ENCODE measurements at regions not wholly inside any gene's neighbourhood (a gene's known extent, or its start where the extent isn't known, plus 50 kb on each side); places are given as distances from the start of the nearest gene placed in this dataset.

GRCh38 chrX:146241902-146242301, 424.3 kb downstream of the SLITRK2 start:
- H4K20me1 ChIP-seq (ENCODE audit: insufficient read depth, low read length, poor library complexity, severe bottlenecking): no peaks in the 10 kb centered on the region

GRCh38 chrX:146243041-146243440, 425.4 kb downstream of the SLITRK2 start:
- H3K4me2 ChIP-seq (ENCODE audit: low read depth, low read length, poor library complexity, severe bottlenecking): no peak overlapping the region
- H3K9me2 ChIP-seq (replicated peaks; ENCODE audit: low read depth, low read length): no peaks in the 10 kb centered on the region
- no peaks in the 10 kb centered on the region for H3K9me3 ChIP-seq (ENCODE audit: insufficient read depth, low read depth, low read length)
- H3K4me1 ChIP-seq (ENCODE audit: insufficient read depth, low read length, poor library complexity, severe bottlenecking): no peaks in the 10 kb centered on the region
- H3F3A ChIP-seq (ENCODE audit: low read depth): no peaks in the 10 kb centered on the region
- H3K4me3 ChIP-seq (ENCODE audit: low read length, poor library complexity, severe bottlenecking): no peak overlapping the region
- H2AFZ ChIP-seq (ENCODE audit: low read length): no peak overlapping the region
- H3K27me3 ChIP-seq (ENCODE audit: insufficient read depth, low read length, poor library complexity, severe bottlenecking): no peaks in the 10 kb centered on the region
- no peaks in the 10 kb centered on the region for H3K36me3 ChIP-seq (ENCODE audit: insufficient read depth, low read length)
- no peak overlapping the region for H3K9ac ChIP-seq (ENCODE audit: low read depth, low read length, poor library complexity, severe bottlenecking)
- TF ChIP-seq CTCF (conservative IDR thresholded peaks at IDR 0.05; ENCODE audit: low read length): no peak
- no peaks in the 10 kb centered on the region for H3K79me2 ChIP-seq (ENCODE audit: insufficient read depth, low read length)
- H4K20me1 ChIP-seq (ENCODE audit: insufficient read depth, low read length, poor library complexity, severe bottlenecking): no peaks in the 10 kb centered on the region

More at GRCh38 chrX:146241902-146242301, 424.3 kb downstream of the SLITRK2 start:
- Histone ChIP-seq H3K9me3 (ENCODE audit: insufficient read depth, low read depth, low read length) (no peaks in the 10 kb centered on the region), H3K36me3 (ENCODE audit: insufficient read depth, low read length) (no peaks in the 10 kb centered on the region), H3K4me2 (ENCODE audit: low read depth, low read length, poor library complexity, severe bottlenecking) (no peak overlapping the region), H3K79me2 (ENCODE audit: insufficient read depth, low read length) (no peaks in the 10 kb centered on the region), H3K9me2 (replicated peaks; ENCODE audit: low read depth, low read length) (no peaks in the 10 kb centered on the region), H3K9ac (ENCODE audit: low read depth, low read length, poor library complexity, severe bottlenecking) (no peak overlapping the region), H2AFZ (ENCODE audit: low read length) (no peak overlapping the region), H3F3A (ENCODE audit: low read depth) (no peaks in the 10 kb centered on the region), H3K4me3 (ENCODE audit: low read length, poor library complexity, severe bottlenecking) (no peak overlapping the region), H3K27me3 (ENCODE audit: insufficient read depth, low read length, poor library complexity, severe bottlenecking) (no peaks in the 10 kb centered on the region), H3K4me1 (ENCODE audit: insufficient read depth, low read length, poor library complexity, severe bottlenecking) (no peaks in the 10 kb centered on the region)
- TF ChIP-seq CTCF (conservative IDR thresholded peaks at IDR 0.05; ENCODE audit: low read length): no peak

GRCh38 chrX:146259207-146259606, 441.6 kb downstream of the SLITRK2 start:
- H3K9me2 ChIP-seq (replicated peaks; ENCODE audit: low read depth, low read length): no peaks in the 10 kb centered on the region
- H2AFZ ChIP-seq (ENCODE audit: low read length): no peak overlapping the region
- H3K9ac ChIP-seq (ENCODE audit: low read depth, low read length, poor library complexity, severe bottlenecking): no peak overlapping the region
- H3F3A ChIP-seq (ENCODE audit: low read depth): no peaks in the 10 kb centered on the region
- no peaks in the 10 kb centered on the region for H3K27me3 ChIP-seq (ENCODE audit: insufficient read depth, low read length, poor library complexity, severe bottlenecking)
- no peaks in the 10 kb centered on the region for H3K36me3 ChIP-seq (ENCODE audit: insufficient read depth, low read length)
- TF ChIP-seq CTCF (conservative IDR thresholded peaks at IDR 0.05; ENCODE audit: low read length): no peak
- no peak for TF ChIP-seq EZH2phosphoT487 (IDR thresholded peaks at IDR 0.05; ENCODE audit: borderline replicate concordance)
- no peaks in the 10 kb centered on the region for H3K4me1 ChIP-seq (ENCODE audit: insufficient read depth, low read length, poor library complexity, severe bottlenecking)
- H3K4me2 ChIP-seq (ENCODE audit: low read depth, low read length, poor library complexity, severe bottlenecking): no peak overlapping the region
- no peaks in the 10 kb centered on the region for H4K20me1 ChIP-seq (ENCODE audit: insufficient read depth, low read length, poor library complexity, severe bottlenecking)
- H3K79me2 ChIP-seq (ENCODE audit: insufficient read depth, low read length): no peaks in the 10 kb centered on the region
- no peak overlapping the region for H3K4me3 ChIP-seq (ENCODE audit: low read length, poor library complexity, severe bottlenecking)
- no peaks in the 10 kb centered on the region for H3K9me3 ChIP-seq (ENCODE audit: insufficient read depth, low read depth, low read length)
